Tibial nerve (tissue), 4 donors: ENCODE measurements at regions not wholly inside any gene's neighbourhood (a gene's known extent, or its start where the extent isn't known, plus 50 kb on each side); places are given as distances from the start of the nearest gene placed in this dataset.

Experiments
- EP300 ChIP-seq, 2 donors: sonication (generic); formaldehyde crosslinking; IDR thresholded peaks; one replicate each; pipeline ENCODE4 v1.6.1; 2017; ENCODE audit warnings: antibody characterized with exemption in 2 of 2, mild to moderate bottlenecking in 1 of 2
- POLR2A ChIP-seq, 2 donors: fragments of 450-650 bp; IDR thresholded peaks; one replicate each; pipeline ENCODE4 v1.6.1; 2017; ENCODE audit warnings: antibody characterized with exemption in 2 of 2, mild to moderate bottlenecking in 2 of 2, moderate library complexity in 2 of 2
- TF ChIP-seq, protein P1 (sequence below), 5 experiments: fragments of 200-600 bp in 3 of 5; fragments of 450-650 bp in 2 of 5; sonication (generic) in 3 of 5; IDR thresholded peaks; one replicate each; pipeline ENCODE4 v1.5.1; 2016 to 2019; ENCODE audit warnings: antibody characterized with exemption in 5 of 5, mild to moderate bottlenecking in 3 of 5, moderate library complexity in 2 of 5

DNA sequence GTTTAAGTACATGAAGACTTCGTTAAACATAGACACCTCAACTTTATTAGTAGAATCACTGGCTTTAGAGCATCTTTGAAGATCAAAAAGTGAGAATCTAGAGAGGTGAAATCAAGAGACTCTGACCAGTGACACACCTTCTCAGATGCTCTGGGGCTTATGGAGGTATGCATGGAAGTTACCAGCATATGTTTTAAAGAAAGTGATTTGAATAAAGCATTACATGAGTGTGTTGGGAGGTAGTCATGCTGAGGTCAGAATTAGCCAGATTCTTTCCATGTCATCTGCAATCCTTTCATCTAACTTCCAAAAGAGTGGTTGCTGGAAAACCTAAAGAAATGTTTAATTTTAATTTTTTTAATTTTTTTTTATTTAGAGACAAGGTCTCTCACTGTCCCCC, 658.0 kb upstream of the GOLIM4 start:
- no peak for TF ChIP-seq POLR2A (IDR thresholded peaks at IDR 0.05)
- TF ChIP-seq, protein P1, sequence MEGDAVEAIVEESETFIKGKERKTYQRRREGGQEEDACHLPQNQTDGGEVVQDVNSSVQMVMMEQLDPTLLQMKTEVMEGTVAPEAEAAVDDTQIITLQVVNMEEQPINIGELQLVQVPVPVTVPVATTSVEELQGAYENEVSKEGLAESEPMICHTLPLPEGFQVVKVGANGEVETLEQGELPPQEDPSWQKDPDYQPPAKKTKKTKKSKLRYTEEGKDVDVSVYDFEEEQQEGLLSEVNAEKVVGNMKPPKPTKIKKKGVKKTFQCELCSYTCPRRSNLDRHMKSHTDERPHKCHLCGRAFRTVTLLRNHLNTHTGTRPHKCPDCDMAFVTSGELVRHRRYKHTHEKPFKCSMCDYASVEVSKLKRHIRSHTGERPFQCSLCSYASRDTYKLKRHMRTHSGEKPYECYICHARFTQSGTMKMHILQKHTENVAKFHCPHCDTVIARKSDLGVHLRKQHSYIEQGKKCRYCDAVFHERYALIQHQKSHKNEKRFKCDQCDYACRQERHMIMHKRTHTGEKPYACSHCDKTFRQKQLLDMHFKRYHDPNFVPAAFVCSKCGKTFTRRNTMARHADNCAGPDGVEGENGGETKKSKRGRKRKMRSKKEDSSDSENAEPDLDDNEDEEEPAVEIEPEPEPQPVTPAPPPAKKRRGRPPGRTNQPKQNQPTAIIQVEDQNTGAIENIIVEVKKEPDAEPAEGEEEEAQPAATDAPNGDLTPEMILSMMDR (IDR thresholded peaks at IDR 0.05) = no peak
- TF ChIP-seq EP300 (IDR thresholded peaks at IDR 0.05) = no peak
